ENCODE measurements at regions not wholly inside any gene's neighbourhood (a gene's known extent, or its start where the extent isn't known, plus 50 kb on each side); places are given as distances from the start of the nearest gene placed in this dataset.

DNA sequence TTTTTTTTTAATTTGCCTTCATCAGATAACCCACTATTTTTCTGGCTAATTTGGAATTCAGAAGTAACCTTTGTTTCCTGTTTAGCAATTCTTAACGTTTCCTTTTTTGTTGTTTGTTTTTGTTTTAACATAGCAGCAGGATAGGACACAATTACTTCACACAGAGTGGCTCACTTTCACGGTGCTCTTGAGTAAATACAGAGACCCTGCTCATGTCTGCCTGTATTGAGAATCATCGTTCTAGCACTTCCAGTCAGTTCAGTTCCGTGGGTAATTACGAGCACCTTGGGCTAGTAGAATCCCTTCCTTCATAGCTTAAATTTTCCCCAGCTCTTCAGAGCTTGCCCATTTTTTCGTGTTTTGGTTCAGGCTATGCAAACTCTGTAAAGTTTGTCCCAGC is 1225.4 kb upstream of the LRRTM1 start:
- TF ChIP-seq, protein P1, sequence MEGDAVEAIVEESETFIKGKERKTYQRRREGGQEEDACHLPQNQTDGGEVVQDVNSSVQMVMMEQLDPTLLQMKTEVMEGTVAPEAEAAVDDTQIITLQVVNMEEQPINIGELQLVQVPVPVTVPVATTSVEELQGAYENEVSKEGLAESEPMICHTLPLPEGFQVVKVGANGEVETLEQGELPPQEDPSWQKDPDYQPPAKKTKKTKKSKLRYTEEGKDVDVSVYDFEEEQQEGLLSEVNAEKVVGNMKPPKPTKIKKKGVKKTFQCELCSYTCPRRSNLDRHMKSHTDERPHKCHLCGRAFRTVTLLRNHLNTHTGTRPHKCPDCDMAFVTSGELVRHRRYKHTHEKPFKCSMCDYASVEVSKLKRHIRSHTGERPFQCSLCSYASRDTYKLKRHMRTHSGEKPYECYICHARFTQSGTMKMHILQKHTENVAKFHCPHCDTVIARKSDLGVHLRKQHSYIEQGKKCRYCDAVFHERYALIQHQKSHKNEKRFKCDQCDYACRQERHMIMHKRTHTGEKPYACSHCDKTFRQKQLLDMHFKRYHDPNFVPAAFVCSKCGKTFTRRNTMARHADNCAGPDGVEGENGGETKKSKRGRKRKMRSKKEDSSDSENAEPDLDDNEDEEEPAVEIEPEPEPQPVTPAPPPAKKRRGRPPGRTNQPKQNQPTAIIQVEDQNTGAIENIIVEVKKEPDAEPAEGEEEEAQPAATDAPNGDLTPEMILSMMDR (IDR thresholded peaks at IDR 0.05; ENCODE audit: low read length), result no peak
- TF ChIP-seq EZH2 (optimal IDR thresholded peaks at IDR 0.05; ENCODE audit: low read depth, low read length), result no peak
